ENCODE measurements at regions not wholly inside any gene's neighbourhood (a gene's known extent, or its start where the extent isn't known, plus 50 kb on each side); places are given as distances from the start of the nearest gene placed in this dataset.
A peak's percentile ranks its signal among the peaks of the same experiment; 100 is the strongest.

DNA sequence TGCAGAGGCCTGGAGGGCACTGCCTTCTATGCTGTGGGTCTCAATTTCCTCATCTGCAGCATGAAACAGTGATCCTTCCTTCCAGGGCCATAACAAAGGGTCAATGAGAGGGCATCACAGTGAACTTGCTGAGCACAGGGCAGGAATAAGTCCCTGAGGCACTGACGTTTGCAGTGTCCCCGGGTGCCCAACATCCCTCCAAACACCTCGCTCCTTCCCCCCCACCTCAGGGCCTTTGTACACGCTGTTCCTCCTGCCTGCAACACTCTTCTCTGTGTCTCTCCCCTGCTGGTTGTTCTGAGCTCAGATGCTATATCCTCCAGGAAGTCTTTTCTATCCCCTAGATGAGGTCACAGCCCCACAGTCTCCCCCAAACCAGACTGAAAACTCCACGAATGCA, 59.7 kb upstream of the TCF20 start:
- Mint-ChIP-seq H3K27ac (no peak overlapping the region), H3K9me3 (no peaks in the 10 kb centered on the region), H3K36me3 (no peaks in the 10 kb centered on the region), H3K4me3 (no peak overlapping the region), H3K27me3 (no peaks in the 10 kb centered on the region), H3K4me1 (peaks cover 55 to 59% (median 55%) of the 10 kb centered on the region in 3 donors)
- no peak overlapping the region for H3K27ac ChIP-seq (ENCODE audit: low read length)
- H3K36me3 ChIP-seq (ENCODE audit: control insufficient read depth in 2 of 2, extremely low read depth in 1 of 2, insufficient read depth in 1 of 2, low read length in 1 of 2), result no peaks in the 10 kb centered on the region
- DNase-seq (no peak), ATAC-seq (replicated peaks in 1 of 4) (no peak)
- no peaks in the 10 kb centered on the region for H3K9me3 ChIP-seq
- ChIA-PET POLR2A (no interaction called here), CTCF (interaction anchor here in 1 of 2 donors (0.7 kb wide), 1 partner anchor 133 kb away, joined by 3 read pairs; no protein-coding TSS in a partner anchor)
- 92% methylated on average over 2 of the region's 5 CpGs for WGBS (ENCODE audit: insufficient coverage)
- peaks cover 15 to 50% of the 10 kb centered on the region in 2 experiments for H3K4me1 ChIP-seq (ENCODE audit: control insufficient read depth in 1 of 2, extremely low read depth in 1 of 2, insufficient read depth in 2 of 2, low read length in 2 of 2)
- no peak overlapping the region for H3K4me3 ChIP-seq (ENCODE audit: control insufficient read depth in 1 of 2, extremely low read depth in 1 of 2, low read length in 1 of 2)
- H3K27me3 ChIP-seq (replicated peaks in 1 of 2; ENCODE audit: control insufficient read depth in 2 of 2, extremely low read depth in 1 of 2, insufficient read depth in 2 of 2, low read length in 1 of 2), result peaks cover 0 to 12% of the 10 kb centered on the region in 2 experiments

GRCh38 chr22:42329504-42329903, 59.1 kb upstream of the TCF20 start:
- POLR2A ChIA-PET, result no interaction called here
- H3K9me3 ChIP-seq, result no peaks in the 10 kb centered on the region
- H3K27ac ChIP-seq (ENCODE audit: low read length), result no peak overlapping the region
- no peak overlapping the region for H3K4me3 ChIP-seq (ENCODE audit: control insufficient read depth in 1 of 2, extremely low read depth in 1 of 2, low read length in 1 of 2)
- H3K36me3 ChIP-seq (ENCODE audit: control insufficient read depth in 2 of 2, extremely low read depth in 1 of 2, insufficient read depth in 1 of 2, low read length in 1 of 2), result no peaks in the 10 kb centered on the region
- H3K4me1 Mint-ChIP-seq, result peaks cover 58 to 65% (median 58%) of the 10 kb centered on the region in 3 donors
- no peak overlapping the region for H3K4me3 Mint-ChIP-seq
- H3K27me3 Mint-ChIP-seq, result no peaks in the 10 kb centered on the region
- no peak for DNase-seq
- H3K27ac Mint-ChIP-seq, result no peak overlapping the region
- CTCF ChIA-PET, result no interaction called here
- WGBS (ENCODE audit: insufficient coverage), result 90% methylated on average over 3 of the region's 9 CpGs
- no peaks in the 10 kb centered on the region for H3K36me3 Mint-ChIP-seq
- ATAC-seq (replicated peaks in 1 of 4), result no peak
- no peaks in the 10 kb centered on the region for H3K9me3 Mint-ChIP-seq
- H3K4me1 ChIP-seq (ENCODE audit: control insufficient read depth in 1 of 2, extremely low read depth in 1 of 2, insufficient read depth in 2 of 2, low read length in 2 of 2), result peaks cover 20 to 57% of the 10 kb centered on the region in 2 experiments
- peaks cover 0 to 12% of the 10 kb centered on the region in 2 experiments for H3K27me3 ChIP-seq (replicated peaks in 1 of 2; ENCODE audit: control insufficient read depth in 2 of 2, extremely low read depth in 1 of 2, insufficient read depth in 2 of 2, low read length in 1 of 2)

- H3K4me1 ChIP-seq (ENCODE audit: control insufficient read depth in 1 of 2, extremely low read depth in 1 of 2, insufficient read depth in 2 of 2, low read length in 2 of 2), result peaks cover 20 to 57% of the 10 kb centered on the region in 2 experiments
- POLR2A ChIA-PET, result interaction anchor here in 1 of 2 donors (0.5 kb wide), 1 partner anchor 897 kb away, joined by 5 read pairs; no protein-coding TSS in a partner anchor
Observed at GRCh38 chr22:42328784-42329145, 58.3 kb upstream of the TCF20 start.

GRCh38 chr22:42328130-42328783, 57.8 kb upstream of the TCF20 start:
- H3K4me1 Mint-ChIP-seq, result peaks cover 62 to 66% (median 65%) of the 10 kb centered on the region in 3 donors
- H3K4me3 Mint-ChIP-seq, result peak overlapping the region in 1 of 3 donors; percentile 70
- DNase-seq (no peak), ATAC-seq (replicated peaks in 1 of 4) (peak in 1 of 4 experiments; percentile 40)
- 73% methylated on average over 10 of the region's 13 CpGs for WGBS (ENCODE audit: insufficient coverage)
- peak overlapping the region; percentile 50 to 65 for H3K27ac Mint-ChIP-seq
- H3K4me3 ChIP-seq (ENCODE audit: control insufficient read depth in 1 of 2, extremely low read depth in 1 of 2, low read length in 1 of 2), result no peak overlapping the region
- no peaks in the 10 kb centered on the region for H3K36me3 Mint-ChIP-seq
- H3K27ac ChIP-seq (ENCODE audit: low read length), result no peak overlapping the region
- no peaks in the 10 kb centered on the region for H3K27me3 Mint-ChIP-seq
- POLR2A ChIA-PET, result no interaction called here
- no peaks in the 10 kb centered on the region for H3K9me3 ChIP-seq
- peaks cover 0 to 9% of the 10 kb centered on the region in 2 experiments for H3K27me3 ChIP-seq (replicated peaks in 1 of 2; ENCODE audit: control insufficient read depth in 2 of 2, extremely low read depth in 1 of 2, insufficient read depth in 2 of 2, low read length in 1 of 2)
- H3K4me1 ChIP-seq (ENCODE audit: control insufficient read depth in 1 of 2, extremely low read depth in 1 of 2, insufficient read depth in 2 of 2, low read length in 2 of 2), result peaks cover 20 to 52% of the 10 kb centered on the region in 2 experiments
- no peaks in the 10 kb centered on the region for H3K36me3 ChIP-seq (ENCODE audit: control insufficient read depth in 2 of 2, extremely low read depth in 1 of 2, insufficient read depth in 1 of 2, low read length in 1 of 2)
- CTCF ChIA-PET, result no interaction called here
- H3K9me3 Mint-ChIP-seq, result no peaks in the 10 kb centered on the region

More at GRCh38 chr22:42328784-42329145, 58.3 kb upstream of the TCF20 start:
- no peak overlapping the region for H3K4me3 ChIP-seq (ENCODE audit: control insufficient read depth in 1 of 2, extremely low read depth in 1 of 2, low read length in 1 of 2)
- H3K27me3 ChIP-seq (replicated peaks in 1 of 2; ENCODE audit: control insufficient read depth in 2 of 2, extremely low read depth in 1 of 2, insufficient read depth in 2 of 2, low read length in 1 of 2), result peaks cover 0 to 9% of the 10 kb centered on the region in 2 experiments
- Mint-ChIP-seq H3K27ac (peak overlapping the region in 1 of 2 donors; percentile 65), H3K4me1 (peaks cover 62 to 68% (median 63%) of the 10 kb centered on the region in 3 donors), H3K4me3 (peak overlapping the region in 1 of 3 donors; percentile 70), H3K27me3 (no peaks in the 10 kb centered on the region), H3K9me3 (no peaks in the 10 kb centered on the region), H3K36me3 (no peaks in the 10 kb centered on the region)
- CTCF ChIA-PET, result no interaction called here
- no peaks in the 10 kb centered on the region for H3K36me3 ChIP-seq (ENCODE audit: control insufficient read depth in 2 of 2, extremely low read depth in 1 of 2, insufficient read depth in 1 of 2, low read length in 1 of 2)
- 60% methylated on average over 6 of the region's 8 CpGs for WGBS (ENCODE audit: insufficient coverage)
- H3K27ac ChIP-seq (ENCODE audit: low read length), result no peak overlapping the region
- H3K9me3 ChIP-seq, result no peaks in the 10 kb centered on the region
- ATAC-seq (replicated peaks in 1 of 4) (no peak), DNase-seq (no peak)

DNA sequence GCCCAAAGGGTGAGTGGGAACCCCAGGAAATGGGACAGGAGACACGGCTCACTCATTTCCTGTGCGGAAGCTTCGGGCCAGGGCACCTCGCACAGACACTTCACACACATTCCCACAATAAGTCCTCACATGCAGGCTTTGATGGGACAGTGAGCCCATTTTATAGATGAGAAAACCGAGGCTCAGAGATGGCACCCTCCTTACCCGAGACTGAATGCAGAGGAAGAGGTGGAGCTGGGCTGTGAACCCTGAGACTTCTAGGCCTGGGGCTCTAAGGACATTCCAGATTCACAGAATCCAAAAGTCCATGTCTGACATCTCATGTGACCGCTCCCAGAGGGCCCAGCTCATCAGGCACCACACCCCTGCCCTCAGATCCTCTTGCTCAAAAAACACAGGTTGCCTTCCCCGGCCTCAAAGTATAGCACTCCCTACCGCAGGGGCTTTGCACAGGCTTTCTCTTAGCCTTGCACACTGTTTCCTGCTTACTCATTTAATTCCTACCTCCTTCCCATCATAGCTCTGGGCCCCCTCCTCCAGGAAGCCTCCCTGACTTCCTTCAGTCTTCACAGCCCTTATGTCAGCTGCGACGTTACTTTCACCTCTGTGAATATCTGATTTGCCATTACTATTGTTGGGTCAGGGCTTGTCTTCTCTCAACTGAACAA, 57.1 kb upstream of the TCF20 start:
- DNase-seq (no peak), ATAC-seq (replicated peaks in 1 of 4) (no peak)
- Mint-ChIP-seq H3K27ac (peak overlapping the region; percentile 34 to 50), H3K9me3 (no peaks in the 10 kb centered on the region), H3K4me3 (peak overlapping the region in 1 of 3 donors; percentile 70), H3K36me3 (no peaks in the 10 kb centered on the region), H3K4me1 (peaks cover 58 to 62% (median 62%) of the 10 kb centered on the region in 3 donors), H3K27me3 (no peaks in the 10 kb centered on the region)
- POLR2A ChIA-PET, result no interaction called here
- Histone ChIP-seq H3K36me3 (ENCODE audit: control insufficient read depth in 2 of 2, extremely low read depth in 1 of 2, insufficient read depth in 1 of 2, low read length in 1 of 2) (no peaks in the 10 kb centered on the region), H3K9me3 (no peaks in the 10 kb centered on the region), H3K27ac (ENCODE audit: low read length) (no peak overlapping the region), H3K27me3 (replicated peaks in 1 of 2; ENCODE audit: control insufficient read depth in 2 of 2, extremely low read depth in 1 of 2, insufficient read depth in 2 of 2, low read length in 1 of 2) (peaks cover 0 to 9% of the 10 kb centered on the region in 2 experiments), H3K4me3 (ENCODE audit: control insufficient read depth in 1 of 2, extremely low read depth in 1 of 2, low read length in 1 of 2) (no peak overlapping the region), H3K4me1 (ENCODE audit: control insufficient read depth in 1 of 2, extremely low read depth in 1 of 2, insufficient read depth in 2 of 2, low read length in 2 of 2) (peaks cover 20 to 50% of the 10 kb centered on the region in 2 experiments)
- 47% methylated on average over 7 of the region's 11 CpGs for WGBS (ENCODE audit: insufficient coverage)
- CTCF ChIA-PET, result no interaction called here

- CTCF ChIA-PET, result no interaction called here
- DNase-seq (no peak), ATAC-seq (replicated peaks in 1 of 4) (no peak)
- Mint-ChIP-seq H3K27ac (peak overlapping the region in 1 of 2 donors; percentile 34), H3K36me3 (peaks cover 5% of the 10 kb centered on the region), H3K4me1 (peaks cover 52 to 60% (median 57%) of the 10 kb centered on the region in 3 donors), H3K9me3 (no peaks in the 10 kb centered on the region), H3K4me3 (peak overlapping the region in 1 of 3 donors; percentile 70), H3K27me3 (no peaks in the 10 kb centered on the region)
- H3K27ac ChIP-seq (ENCODE audit: low read length), result no peak overlapping the region
- POLR2A ChIA-PET, result no interaction called here
- no peaks in the 10 kb centered on the region for H3K36me3 ChIP-seq (ENCODE audit: control insufficient read depth in 2 of 2, extremely low read depth in 1 of 2, insufficient read depth in 1 of 2, low read length in 1 of 2)
- peaks cover 0 to 9% of the 10 kb centered on the region in 2 experiments for H3K27me3 ChIP-seq (replicated peaks in 1 of 2; ENCODE audit: control insufficient read depth in 2 of 2, extremely low read depth in 1 of 2, insufficient read depth in 2 of 2, low read length in 1 of 2)
- H3K4me3 ChIP-seq (ENCODE audit: control insufficient read depth in 1 of 2, extremely low read depth in 1 of 2, low read length in 1 of 2), result no peak overlapping the region
- 86% methylated on average over 9 of the region's 13 CpGs for WGBS (ENCODE audit: insufficient coverage)
- H3K9me3 ChIP-seq, result no peaks in the 10 kb centered on the region
- H3K4me1 ChIP-seq (ENCODE audit: control insufficient read depth in 1 of 2, extremely low read depth in 1 of 2, insufficient read depth in 2 of 2, low read length in 2 of 2), result peaks cover 20 to 49% of the 10 kb centered on the region in 2 experiments
Observed at GRCh38 chr22:42326801-42327200, 56.3 kb upstream of the TCF20 start.

Data from T-cell (primary cell).